Hematopoietic multipotent progenitor cell treated with erythropoietin and hydrocortisone succinate and interleukin-3 and kit ligand, for 4 days (in vitro differentiated cells): ENCODE measurements at regions not wholly inside any gene's neighbourhood (a gene's known extent, or its start where the extent isn't known, plus 50 kb on each side); places are given as distances from the start of the nearest gene placed in this dataset.

ENCODE experiments used
- DNase-seq: peaks from one replicate; pipeline ENCODE4 v3.0.0-alpha.2; 2015

GRCh38 chr13:39981056-39981455, 325.6 kb downstream of the COG6 start:
- no peak for DNase-seq

- DNase-seq = no peak
Observed at GRCh38 chr13:39982745-39983144, 327.3 kb downstream of the COG6 start.

GRCh38 chr13:39985071-39985470, 329.6 kb downstream of the COG6 start:
- no peak for DNase-seq

DNA sequence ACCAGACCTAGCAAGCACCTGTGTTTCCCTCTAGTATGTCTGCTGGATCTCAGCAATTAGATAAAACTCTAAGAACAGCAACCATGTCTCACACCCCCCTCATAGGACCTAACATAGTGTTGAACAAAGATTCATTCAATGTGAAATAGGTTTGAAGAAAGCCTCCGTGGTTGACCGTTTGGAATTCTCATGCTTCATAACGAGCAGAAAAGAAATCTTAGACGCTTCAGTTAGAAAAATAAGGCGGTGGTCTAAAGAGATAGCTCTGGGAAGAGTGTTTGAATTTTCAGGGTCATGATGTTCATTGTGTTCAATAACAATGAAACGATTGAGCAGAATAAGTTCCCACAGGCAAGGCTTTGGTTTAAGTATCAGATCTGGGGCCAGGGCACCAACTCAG, 332.9 kb downstream of the COG6 start:
- DNase-seq = no peak

- no peak for DNase-seq
Observed at GRCh38 chr13:39998166-39998565, 342.7 kb downstream of the COG6 start.

DNA sequence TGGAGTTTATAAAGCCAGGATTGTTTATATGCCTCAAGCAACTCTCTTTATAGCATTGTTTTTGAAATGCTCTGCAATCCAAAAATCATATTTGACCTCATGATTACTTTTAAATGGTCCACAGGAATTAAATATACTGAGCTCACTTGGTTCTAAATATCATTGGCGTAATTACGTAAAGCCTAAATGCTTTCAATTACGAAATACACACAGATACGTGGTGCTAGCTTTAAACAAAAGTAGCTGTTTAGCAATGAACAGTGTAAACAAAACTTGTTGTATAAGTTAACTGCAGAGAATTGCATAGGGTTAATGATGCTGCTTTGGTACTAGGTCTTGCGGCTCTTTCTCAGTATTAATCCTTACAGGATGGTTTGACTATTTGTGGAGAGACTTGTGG, 346.6 kb downstream of the COG6 start:
- no peak for DNase-seq

DNA sequence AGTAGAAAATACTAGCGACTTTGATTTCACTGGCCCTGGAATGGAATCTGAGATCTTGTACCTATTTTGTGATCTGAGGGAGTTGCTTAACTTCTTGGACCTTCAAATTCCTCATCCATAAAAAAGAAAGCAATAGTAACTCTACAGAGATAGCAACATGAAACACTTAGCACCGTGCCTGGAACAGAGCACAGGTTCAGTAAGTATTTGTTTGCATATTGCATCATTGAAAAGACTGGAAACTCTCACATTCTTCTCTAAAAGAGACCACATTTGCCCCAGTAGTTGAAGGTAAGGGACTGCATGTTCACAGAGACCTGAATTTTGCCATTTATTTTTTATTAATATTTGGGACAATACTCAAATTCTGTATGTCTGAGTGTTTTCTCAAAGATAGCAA, 358.1 kb downstream of the COG6 start:
- DNase-seq = no peak

DNA sequence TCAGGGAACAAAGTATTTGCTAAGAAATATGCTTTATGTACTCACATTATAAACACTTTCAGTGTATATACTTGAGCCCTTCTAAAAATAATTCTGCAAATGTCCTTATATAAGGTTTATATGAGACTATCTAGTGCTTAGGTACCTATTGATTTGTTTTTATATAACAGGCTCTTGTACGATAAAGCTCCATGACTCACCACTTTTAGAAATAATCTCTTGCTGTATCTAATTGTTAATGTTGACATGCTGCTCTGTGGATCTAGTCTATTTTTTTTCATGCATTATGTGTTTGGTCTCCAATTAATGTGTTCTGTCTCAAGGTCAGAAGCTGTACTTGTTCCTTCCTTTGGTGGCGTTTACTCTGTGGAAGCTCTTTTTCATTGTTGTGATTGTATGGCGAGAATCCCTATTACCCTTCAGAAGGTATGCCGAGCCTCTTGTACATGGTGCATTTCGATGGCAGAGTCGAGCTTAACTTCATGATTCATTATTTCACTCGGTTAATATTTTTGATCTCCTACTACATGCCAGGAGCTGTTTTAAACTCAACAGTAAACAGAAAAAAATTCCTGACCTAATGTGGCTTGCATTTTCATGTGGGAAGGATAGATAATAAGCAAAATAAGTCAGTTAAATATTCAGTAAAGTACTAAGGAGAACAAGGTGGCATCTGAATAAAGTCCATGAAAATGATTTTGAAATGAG, 361.6 kb downstream of the COG6 start:
- no peak for DNase-seq

- no peak for DNase-seq
Observed at GRCh38 chr13:40017662-40018262, 362.3 kb downstream of the COG6 start.

DNA sequence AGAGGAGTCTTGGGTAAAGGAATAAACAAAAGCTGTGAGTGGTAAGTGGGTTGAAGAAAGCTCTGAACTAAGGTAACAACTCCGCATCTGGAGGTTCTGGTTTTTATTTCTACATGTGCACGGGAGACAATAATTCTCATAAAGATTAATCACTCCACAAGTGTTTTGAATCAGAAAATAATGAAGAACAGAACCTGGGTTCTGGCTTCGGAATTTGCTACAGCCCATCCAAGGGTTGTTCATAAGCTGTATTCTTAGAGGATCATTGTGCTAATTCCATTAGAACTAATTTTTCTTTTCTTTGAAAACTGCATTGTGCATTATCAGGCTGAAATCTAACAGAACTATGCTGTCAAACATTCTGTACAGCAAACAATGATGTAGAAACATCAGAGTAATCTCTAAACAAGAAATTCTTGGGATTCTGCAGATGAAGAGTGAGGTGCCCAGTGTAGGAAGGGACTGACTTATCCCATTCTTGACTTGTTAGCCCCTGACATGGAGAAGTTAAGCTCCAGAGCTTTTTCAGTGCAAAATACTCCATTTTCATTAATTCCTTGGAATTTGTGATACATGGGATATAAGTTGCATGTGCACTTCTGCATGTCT, 368.2 kb downstream of the COG6 start:
- no peak for DNase-seq

DNA sequence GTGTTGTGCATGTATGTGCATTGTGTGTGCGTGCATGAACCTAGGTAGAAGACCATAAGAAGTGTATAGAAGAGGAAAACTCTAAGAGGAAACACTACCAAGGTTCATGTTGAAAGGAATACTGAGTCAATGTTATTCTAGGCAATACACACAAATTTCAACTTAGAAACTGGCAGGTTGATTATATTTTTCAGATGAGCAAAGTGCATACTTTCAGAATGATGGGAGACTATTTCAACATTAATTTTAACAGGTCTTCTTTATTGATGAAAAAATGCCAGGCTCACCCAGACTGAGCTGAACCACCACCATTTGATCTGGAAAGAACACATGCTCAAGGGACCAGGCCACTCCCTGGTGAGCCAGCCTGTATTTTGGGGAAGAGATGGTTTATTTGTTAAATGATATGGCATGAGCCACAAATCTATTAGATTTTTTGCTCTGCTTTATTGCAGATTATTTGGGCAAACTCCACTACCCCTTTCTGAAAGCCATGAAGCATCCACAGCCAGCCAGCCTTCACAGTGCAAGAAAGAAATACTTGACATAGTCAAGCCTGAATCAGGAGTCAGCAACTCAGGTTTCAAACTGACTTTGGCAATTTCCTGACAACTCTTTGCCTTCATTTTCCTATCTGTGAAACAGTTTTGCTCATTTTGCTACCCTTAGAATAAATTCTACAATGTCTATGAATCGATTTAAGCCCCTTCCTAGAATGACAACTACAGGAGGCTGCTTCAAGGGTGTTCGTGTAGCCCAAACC, 368.9 kb downstream of the COG6 start:
- no peak for DNase-seq

DNA sequence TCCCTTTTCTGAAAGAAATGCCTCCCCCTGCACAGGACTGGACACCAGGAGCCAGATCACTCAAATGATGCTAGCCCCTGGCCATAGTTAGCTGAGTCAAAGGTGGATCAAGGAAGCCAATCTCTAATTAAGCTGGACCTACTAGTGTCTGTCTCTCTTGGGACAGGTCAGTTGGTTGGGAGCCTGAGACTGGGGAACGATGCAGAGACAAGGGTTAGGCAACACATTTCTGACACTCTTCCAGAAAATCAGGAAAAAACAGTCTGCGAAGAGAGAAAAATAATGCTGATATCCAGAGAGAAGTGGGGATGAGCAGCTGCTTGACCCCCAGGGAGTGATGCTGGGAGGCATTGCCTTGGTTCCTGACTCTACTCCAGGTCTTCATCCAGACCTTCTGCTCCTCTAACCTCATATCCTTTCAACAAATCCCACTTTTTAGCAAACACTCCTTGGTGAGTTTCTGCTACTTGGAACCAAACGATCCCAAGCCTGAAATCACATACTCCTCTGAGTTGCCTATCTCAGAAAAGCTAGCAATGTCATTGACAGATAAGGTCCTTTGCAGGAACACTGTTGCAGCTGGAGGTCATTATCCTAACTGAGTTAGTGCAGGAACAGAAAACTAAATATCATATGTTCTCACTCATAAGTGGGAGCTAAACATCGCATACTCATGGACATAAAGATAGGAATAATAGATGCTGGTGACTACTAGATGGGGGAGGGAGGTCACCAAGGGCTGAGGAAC, 369.7 kb downstream of the COG6 start:
- DNase-seq = no peak

DNA sequence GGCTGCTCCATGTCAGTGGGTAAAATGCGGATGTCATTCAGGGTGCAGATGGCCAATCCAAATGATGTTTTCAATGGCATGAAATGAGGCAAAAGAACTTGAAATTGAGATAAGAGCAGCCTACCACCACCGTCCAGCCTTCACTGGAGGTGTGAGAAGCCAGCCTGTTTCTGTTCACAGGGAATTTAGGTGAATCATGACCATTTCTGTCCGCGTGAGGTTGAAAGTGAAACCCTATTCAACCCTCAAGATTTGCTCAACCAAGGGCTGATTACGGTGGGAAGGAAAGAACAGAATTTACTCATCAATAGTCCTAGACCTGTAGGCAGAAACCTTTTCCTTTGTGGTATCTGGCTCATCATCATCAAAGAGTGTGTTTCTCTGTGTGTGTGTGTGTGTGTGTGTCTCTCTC, 370.7 kb downstream of the COG6 start:
- DNase-seq = no peak

DNA sequence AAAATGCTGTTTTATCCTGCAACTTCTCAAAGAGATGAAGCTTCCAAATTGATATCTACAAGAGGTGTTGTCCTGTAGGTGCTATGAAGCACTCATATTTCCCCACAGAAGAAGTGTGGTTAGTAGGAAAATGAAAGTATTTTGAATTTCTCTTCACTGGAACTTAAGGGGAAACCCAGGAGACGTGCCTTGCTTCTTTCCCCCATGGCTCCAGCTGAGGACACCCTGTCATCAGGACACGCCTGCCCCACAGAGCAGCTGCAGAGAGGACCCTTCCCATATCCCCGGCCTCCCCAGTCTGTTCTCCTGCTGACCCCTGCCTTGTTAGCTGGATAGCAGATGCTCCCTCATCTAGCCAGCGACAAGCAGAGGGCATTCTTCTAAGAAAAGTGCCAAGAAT, 371.3 kb downstream of the COG6 start:
- DNase-seq = no peak

DNA sequence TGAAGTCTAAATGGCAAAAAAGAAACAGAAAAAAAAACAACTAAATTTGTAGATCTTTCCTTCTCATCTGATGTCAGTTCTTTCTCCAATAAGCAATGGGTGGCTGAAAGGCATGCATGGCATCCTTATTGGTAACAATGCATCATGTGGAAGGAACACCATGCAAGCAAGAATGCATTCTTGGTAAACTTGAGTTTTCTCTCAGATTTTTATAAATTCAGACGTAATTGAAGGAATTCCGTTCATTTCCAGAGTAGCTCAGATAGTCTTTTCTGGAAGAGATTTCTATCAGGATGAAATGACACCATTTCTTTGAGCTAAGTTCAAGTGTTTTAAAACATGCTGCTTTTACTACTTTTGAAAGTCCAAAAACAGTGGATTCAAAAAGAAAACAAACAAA, 373.0 kb downstream of the COG6 start:
- no peak for DNase-seq

GRCh38 chr13:40031031-40031430, 375.6 kb downstream of the COG6 start:
- peak; percentile 3 for DNase-seq

DNA sequence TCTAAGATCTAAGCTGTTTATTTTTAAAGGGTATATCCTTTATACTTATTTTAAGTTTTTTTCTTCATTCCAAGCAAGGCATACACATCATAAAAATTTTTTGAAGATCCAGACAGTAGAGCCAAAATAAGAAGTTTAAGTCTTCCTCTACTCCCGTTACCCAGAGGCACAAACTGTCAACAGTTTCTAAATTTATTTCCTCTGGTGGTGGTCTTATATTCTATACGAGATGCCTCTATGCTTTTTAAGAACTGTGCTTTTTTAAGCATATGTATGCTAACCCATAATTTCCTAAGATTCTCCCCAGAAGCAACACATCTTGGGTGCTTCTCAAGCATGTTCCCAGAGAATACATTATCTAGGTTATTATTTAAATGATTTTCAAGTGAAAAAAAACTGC, 383.6 kb downstream of the COG6 start:
- no peak for DNase-seq

DNA sequence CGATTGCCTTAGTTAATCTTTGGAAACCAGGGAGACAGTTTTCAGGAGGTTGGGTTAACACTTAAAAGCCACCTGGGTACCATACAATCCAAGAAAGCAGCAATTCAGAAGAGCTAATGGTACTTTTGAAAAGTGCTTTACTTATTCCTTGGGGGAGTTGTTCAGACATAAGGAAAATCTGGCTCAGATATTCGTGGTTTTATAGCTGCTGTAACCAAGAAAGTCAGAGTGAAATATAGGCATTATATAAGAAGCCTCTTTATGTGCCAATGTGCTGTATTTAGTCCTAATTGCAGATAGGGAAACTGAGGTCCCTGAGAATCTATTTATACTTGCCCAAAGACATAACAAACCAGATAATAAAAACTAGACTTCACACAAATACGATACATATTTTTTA, 387.5 kb downstream of the COG6 start:
- no peak for DNase-seq

GRCh38 chr13:40043764-40044163, 388.3 kb downstream of the COG6 start:
- no peak for DNase-seq

- DNase-seq = no peak
Observed at GRCh38 chr13:40047322-40047771, 391.9 kb downstream of the COG6 start.

- no peak for DNase-seq
Observed at GRCh38 chr13:40048551-40048950, 393.1 kb downstream of the COG6 start.

GRCh38 chr13:40052954-40053353, 397.5 kb downstream of the COG6 start:
- DNase-seq = no peak

- DNase-seq = no peak
Observed at GRCh38 chr13:40053401-40053800, 397.9 kb downstream of the COG6 start.
